HCT116 (cell line): ENCODE measurements at regions not wholly inside any gene's neighbourhood (a gene's known extent, or its start where the extent isn't known, plus 50 kb on each side); places are given as distances from the start of the nearest gene placed in this dataset.

Source experiments
- ATAC-seq: fragments of 200-7000 bp; cut with Tn5 transposase; 2 replicates; pipeline ENCODE4 v1.9.1; 2020; ENCODE audit warnings: mild to moderate bottlenecking, moderate library complexity
- BruUV-seq: library from RNA; stranded (reverse); fragments of 400-500 nt; replicated peaks from 2 replicates; lab custom pipeline; 2021; lab: Mats Ljungman, UMichigan
- CTCF ChIA-PET: fragments of 300-600 bp; sonication (Branson Sonifier 250); formaldehyde crosslinking; loops from one replicate; lab custom pipeline; 2021; ENCODE audit warnings: antibody characterized with exemption; lab: Charles Lee
- POLR2A ChIA-PET: fragments of 300-600, 350-600 bp; sonication (Branson Sonifier 250); formaldehyde crosslinking; loops from one replicate; lab custom pipeline; 2021; ENCODE audit warnings: antibody characterized with exemption; lab: Charles Lee
- RAD21 ChIA-PET, 2 experiments: fragments of 300-600 bp; sonication (Branson Sonifier 250); formaldehyde crosslinking; loops; one replicate each; lab custom pipeline; 2023; ENCODE audit warnings: low total read pairs in 2 of 2; ENCODE audit not compliant: uncharacterized antibody in 2 of 2, unreplicated experiment in 2 of 2, low non-redundant PET in 1 of 2; lab: Charles Lee
- DNase-seq: peaks from one replicate; pipeline ENCODE4 v3.0.0-alpha.2; 2010; ENCODE audit warnings: low read depth, low spot score
- H2AFZ ChIP-seq: fragments of 200-600 bp; shearing (Covaris generic), sonication (generic); 2 replicates; pipeline ENCODE4 v1.6.1; 2017; ENCODE audit warnings: low read depth, mixed run types, mixed read lengths, antibody characterized with exemption, low read length; ENCODE audit not compliant: poor library complexity, severe bottlenecking
- H3K27ac ChIP-seq: 2 replicates; pipeline ENCODE4 v1.5.1; 2012; ENCODE audit warnings: low read depth, low read length
- H3K27me3 ChIP-seq: fragments of 200-600 bp; sonication (generic); 2 replicates; pipeline ENCODE4 v1.6.1; 2016; ENCODE audit warnings: mixed run types, low read length, mixed read lengths; ENCODE audit not compliant: insufficient read depth
- H3K36me3 ChIP-seq, 2 experiments: fragments of 200-500 bp in 1 of 2; fragments of 200-600 bp in 1 of 2; sonication (Bioruptor generic) in 1 of 2; sonication (generic) in 1 of 2; 2 replicates each; pipeline versions ENCODE4 v1.5.1 to v1.6.1; 2014 to 2016; ENCODE audit warnings: low read length in 2 of 2, inconsistent platforms in 1 of 2, mixed read lengths in 1 of 2, mixed run types in 1 of 2; ENCODE audit not compliant: insufficient read depth in 2 of 2, control insufficient read depth in 1 of 2
- H3K4me1 ChIP-seq, 2 experiments: fragments of 200-600 bp in 1 of 2; sonication (generic) in 1 of 2; 2 replicates each; pipeline versions ENCODE4 v1.5.1 to v1.6.1; 2012 to 2017; ENCODE audit warnings: low read length in 2 of 2, inconsistent platforms in 1 of 2, mild to moderate bottlenecking in 1 of 2, mixed read lengths in 1 of 2, mixed run types in 1 of 2, moderate library complexity in 1 of 2; ENCODE audit not compliant: insufficient read depth in 2 of 2, control insufficient read depth in 1 of 2
- H3K4me2 ChIP-seq: fragments of 200-600 bp; sonication (generic); 2 replicates; pipeline ENCODE4 v1.6.1; 2017; ENCODE audit warnings: mixed run types, low read length, mixed read lengths
- H3K4me3 ChIP-seq, 2 experiments: fragments of 200-600 bp in 1 of 2; sonication (generic) in 1 of 2; replicated peaks in 1 of 2; 2 replicates each; pipeline ENCODE4 v1.5.1; 2011 to 2016; ENCODE audit warnings: low read length in 2 of 2, control low read depth in 1 of 2, low read depth in 1 of 2, mild to moderate bottlenecking in 1 of 2, mixed read lengths in 1 of 2, mixed run types in 1 of 2
- H3K79me2 ChIP-seq: fragments of 200-600 bp; sonication (generic); 2 replicates; pipeline ENCODE4 v1.6.1; 2017; ENCODE audit warnings: mild to moderate bottlenecking, mixed run types, low read length, moderate library complexity, mixed read lengths; ENCODE audit not compliant: insufficient read depth
- H3K9ac ChIP-seq: fragments of 200-600 bp; sonication (generic); 2 replicates; pipeline ENCODE4 v1.6.1; 2016; ENCODE audit warnings: low read length, mixed read lengths
- H3K9me2 ChIP-seq: fragments of 200-600 bp; sonication (generic), shearing (Covaris generic); 2 replicates; pipeline ENCODE4 v1.6.1; 2017; ENCODE audit warnings: mixed run types, mild to moderate bottlenecking, moderate library complexity; ENCODE audit not compliant: insufficient read depth
- H3K9me3 ChIP-seq, 2 experiments: fragments of 200-500 bp in 1 of 2; fragments of 200-600 bp in 1 of 2; sonication (Bioruptor generic) in 1 of 2; sonication (generic) in 1 of 2; 2 replicates each; pipeline ENCODE4 v1.6.1; 2014 to 2017; ENCODE audit warnings: low read length in 2 of 2, mixed read lengths in 2 of 2, inconsistent platforms in 1 of 2, low read depth in 1 of 2, mild to moderate bottlenecking in 1 of 2, mixed run types in 1 of 2, moderate library complexity in 1 of 2; ENCODE audit not compliant: control insufficient read depth in 1 of 2, insufficient read depth in 1 of 2
- H4K20me1 ChIP-seq: fragments of 200-600 bp; sonication (generic), shearing (Covaris generic); 2 replicates; pipeline ENCODE4 v1.6.1; 2017; ENCODE audit warnings: mixed run types, mild to moderate bottlenecking, moderate library complexity; ENCODE audit not compliant: insufficient read depth
- CBX3 ChIP-seq: IDR thresholded peaks from 2 replicates; pipeline ENCODE4 v1.6.1; 2012; ENCODE audit warnings: low read depth
- CEBPB ChIP-seq: IDR thresholded peaks from 2 replicates; pipeline ENCODE4 v1.6.1; 2012; ENCODE audit warnings: low read depth
- FOSL1 ChIP-seq: IDR thresholded peaks from 2 replicates; pipeline ENCODE4 v1.6.1; 2012; ENCODE audit warnings: low read depth
- JUND ChIP-seq: IDR thresholded peaks from 2 replicates; pipeline ENCODE4 v1.6.1; 2012
- POLR2A ChIP-seq: IDR thresholded peaks from 2 replicates; pipeline ENCODE4 v1.7.0; 2011; ENCODE audit warnings: borderline replicate concordance; ENCODE audit not compliant: insufficient read depth, insufficient read length; ENCODE audit errors: extremely low read depth
- POLR2AphosphoS5 ChIP-seq: IDR thresholded peaks from 2 replicates; pipeline ENCODE4 v1.6.1; 2011; ENCODE audit warnings: mild to moderate bottlenecking, low read depth, low read length, moderate library complexity
- RAD21 ChIP-seq: IDR thresholded peaks from 2 replicates; pipeline ENCODE4 v1.6.1; 2012; ENCODE audit warnings: low read depth, mild to moderate bottlenecking
- SIN3A ChIP-seq: IDR thresholded peaks from 2 replicates; pipeline ENCODE4 v1.6.1; 2012; ENCODE audit warnings: low read depth
- SP1 ChIP-seq: IDR thresholded peaks from 2 replicates; pipeline ENCODE4 v1.6.1; 2012; ENCODE audit warnings: low read depth
- SRF ChIP-seq: IDR thresholded peaks from 2 replicates; pipeline ENCODE4 v1.6.1; 2012; ENCODE audit warnings: low read depth
- YY1 ChIP-seq: IDR thresholded peaks from 2 replicates; pipeline ENCODE4 v1.6.1; 2011; ENCODE audit warnings: low read length, low read depth, moderate library complexity, mild to moderate bottlenecking; ENCODE audit not compliant: insufficient replicate concordance; ENCODE audit errors: extremely low read depth
- intact Hi-C: fragments of 100-400 bp; cut with micrococcal nuclease; formaldehyde crosslinking; loops from 2 replicates; pipeline ENCODE4 v1.10.0; 2022
- TF ChIP-seq, protein P1 (sequence below): IDR thresholded peaks from 2 replicates; pipeline ENCODE4 v1.6.1; 2011; ENCODE audit warnings: mild to moderate bottlenecking, low read length, moderate library complexity; ENCODE audit not compliant: insufficient replicate concordance; ENCODE audit errors: extremely low read depth
- TF ChIP-seq, protein P2 (sequence below): IDR thresholded peaks from 2 replicates; pipeline ENCODE4 v1.6.1; 2012
- TF ChIP-seq, protein P3 (sequence below): IDR thresholded peaks from 2 replicates; pipeline ENCODE4 v1.6.1; 2012; ENCODE audit warnings: low read depth

DNA sequence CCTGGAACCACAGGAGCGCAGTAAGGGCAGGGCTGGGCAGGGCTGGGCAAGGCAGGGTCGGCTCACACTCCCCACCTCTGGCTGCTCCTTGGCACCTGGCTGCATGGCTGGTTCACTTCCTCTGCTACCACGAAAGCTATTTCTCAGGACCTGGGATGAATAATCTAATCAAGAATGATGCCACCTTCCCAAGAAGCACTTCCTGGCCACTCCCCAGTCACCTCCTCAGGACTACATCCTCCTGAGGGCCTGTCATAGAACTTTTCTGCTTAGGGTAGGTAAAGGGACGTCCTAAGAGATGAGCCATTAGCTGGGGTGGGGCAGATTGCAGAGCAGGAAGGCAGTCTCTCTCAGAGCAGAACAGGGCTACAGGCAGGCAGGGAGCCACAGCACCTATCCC, 288.2 kb upstream of the MAP3K1 start:
- Histone ChIP-seq H3K9ac (no peak overlapping the region), H3K9me2 (no peaks in the 10 kb centered on the region), H3K79me2 (no peaks in the 10 kb centered on the region), H4K20me1 (no peaks in the 10 kb centered on the region), H3K4me2 (peak overlapping the region; percentile 49), H3K27me3 (no peaks in the 10 kb centered on the region), H2AFZ (peak overlapping the region; percentile 80), H3K4me1 (peaks cover 11 to 16% of the 10 kb centered on the region in 2 experiments; a peak in 3 of 4 replicates), H3K36me3 (no peaks in the 10 kb centered on the region), H3K9me3 (no peaks in the 10 kb centered on the region), H3K27ac (no peak overlapping the region), H3K4me3 (no peak overlapping the region)
- ChIA-PET POLR2A (no interaction called here), CTCF (no interaction called here), RAD21 (no interaction called here)
- ATAC-seq = peak; percentile 63
- no peak for TF ChIP-seq SRF
- TF ChIP-seq SIN3A = no peak
- no peak for TF ChIP-seq FOSL1
- TF ChIP-seq, protein P1, sequence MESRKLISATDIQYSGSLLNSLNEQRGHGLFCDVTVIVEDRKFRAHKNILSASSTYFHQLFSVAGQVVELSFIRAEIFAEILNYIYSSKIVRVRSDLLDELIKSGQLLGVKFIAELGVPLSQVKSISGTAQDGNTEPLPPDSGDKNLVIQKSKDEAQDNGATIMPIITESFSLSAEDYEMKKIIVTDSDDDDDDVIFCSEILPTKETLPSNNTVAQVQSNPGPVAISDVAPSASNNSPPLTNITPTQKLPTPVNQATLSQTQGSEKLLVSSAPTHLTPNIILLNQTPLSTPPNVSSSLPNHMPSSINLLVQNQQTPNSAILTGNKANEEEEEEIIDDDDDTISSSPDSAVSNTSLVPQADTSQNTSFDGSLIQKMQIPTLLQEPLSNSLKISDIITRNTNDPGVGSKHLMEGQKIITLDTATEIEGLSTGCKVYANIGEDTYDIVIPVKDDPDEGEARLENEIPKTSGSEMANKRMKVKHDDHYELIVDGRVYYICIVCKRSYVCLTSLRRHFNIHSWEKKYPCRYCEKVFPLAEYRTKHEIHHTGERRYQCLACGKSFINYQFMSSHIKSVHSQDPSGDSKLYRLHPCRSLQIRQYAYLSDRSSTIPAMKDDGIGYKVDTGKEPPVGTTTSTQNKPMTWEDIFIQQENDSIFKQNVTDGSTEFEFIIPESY = no peak
- TF ChIP-seq CBX3 = no peak
- TF ChIP-seq, protein P2, sequence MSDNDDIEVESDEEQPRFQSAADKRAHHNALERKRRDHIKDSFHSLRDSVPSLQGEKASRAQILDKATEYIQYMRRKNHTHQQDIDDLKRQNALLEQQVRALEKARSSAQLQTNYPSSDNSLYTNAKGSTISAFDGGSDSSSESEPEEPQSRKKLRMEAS = no peak
- no peak for TF ChIP-seq YY1
- TF ChIP-seq SP1 = no peak
- TF ChIP-seq RAD21 = no peak
- TF ChIP-seq POLR2A = no peak
- TF ChIP-seq, protein P3, sequence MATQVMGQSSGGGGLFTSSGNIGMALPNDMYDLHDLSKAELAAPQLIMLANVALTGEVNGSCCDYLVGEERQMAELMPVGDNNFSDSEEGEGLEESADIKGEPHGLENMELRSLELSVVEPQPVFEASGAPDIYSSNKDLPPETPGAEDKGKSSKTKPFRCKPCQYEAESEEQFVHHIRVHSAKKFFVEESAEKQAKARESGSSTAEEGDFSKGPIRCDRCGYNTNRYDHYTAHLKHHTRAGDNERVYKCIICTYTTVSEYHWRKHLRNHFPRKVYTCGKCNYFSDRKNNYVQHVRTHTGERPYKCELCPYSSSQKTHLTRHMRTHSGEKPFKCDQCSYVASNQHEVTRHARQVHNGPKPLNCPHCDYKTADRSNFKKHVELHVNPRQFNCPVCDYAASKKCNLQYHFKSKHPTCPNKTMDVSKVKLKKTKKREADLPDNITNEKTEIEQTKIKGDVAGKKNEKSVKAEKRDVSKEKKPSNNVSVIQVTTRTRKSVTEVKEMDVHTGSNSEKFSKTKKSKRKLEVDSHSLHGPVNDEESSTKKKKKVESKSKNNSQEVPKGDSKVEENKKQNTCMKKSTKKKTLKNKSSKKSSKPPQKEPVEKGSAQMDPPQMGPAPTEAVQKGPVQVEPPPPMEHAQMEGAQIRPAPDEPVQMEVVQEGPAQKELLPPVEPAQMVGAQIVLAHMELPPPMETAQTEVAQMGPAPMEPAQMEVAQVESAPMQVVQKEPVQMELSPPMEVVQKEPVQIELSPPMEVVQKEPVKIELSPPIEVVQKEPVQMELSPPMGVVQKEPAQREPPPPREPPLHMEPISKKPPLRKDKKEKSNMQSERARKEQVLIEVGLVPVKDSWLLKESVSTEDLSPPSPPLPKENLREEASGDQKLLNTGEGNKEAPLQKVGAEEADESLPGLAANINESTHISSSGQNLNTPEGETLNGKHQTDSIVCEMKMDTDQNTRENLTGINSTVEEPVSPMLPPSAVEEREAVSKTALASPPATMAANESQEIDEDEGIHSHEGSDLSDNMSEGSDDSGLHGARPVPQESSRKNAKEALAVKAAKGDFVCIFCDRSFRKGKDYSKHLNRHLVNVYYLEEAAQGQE = no peak
- TF ChIP-seq CEBPB = no peak
- no peak for TF ChIP-seq JUND
- TF ChIP-seq POLR2AphosphoS5 = no peak
- BruUV-seq = no TSS peak
- no peak for DNase-seq
- intact Hi-C loops = no loop called here
